ENCODE measurements at regions not wholly inside any gene's neighbourhood (a gene's known extent, or its start where the extent isn't known, plus 50 kb on each side); places are given as distances from the start of the nearest gene placed in this dataset.
"Not testable (repeated sequence)": the region's sequence is repeated elsewhere in the genome, so short reads cannot be mapped to it uniquely, and the experiment has no call there.

DNA sequence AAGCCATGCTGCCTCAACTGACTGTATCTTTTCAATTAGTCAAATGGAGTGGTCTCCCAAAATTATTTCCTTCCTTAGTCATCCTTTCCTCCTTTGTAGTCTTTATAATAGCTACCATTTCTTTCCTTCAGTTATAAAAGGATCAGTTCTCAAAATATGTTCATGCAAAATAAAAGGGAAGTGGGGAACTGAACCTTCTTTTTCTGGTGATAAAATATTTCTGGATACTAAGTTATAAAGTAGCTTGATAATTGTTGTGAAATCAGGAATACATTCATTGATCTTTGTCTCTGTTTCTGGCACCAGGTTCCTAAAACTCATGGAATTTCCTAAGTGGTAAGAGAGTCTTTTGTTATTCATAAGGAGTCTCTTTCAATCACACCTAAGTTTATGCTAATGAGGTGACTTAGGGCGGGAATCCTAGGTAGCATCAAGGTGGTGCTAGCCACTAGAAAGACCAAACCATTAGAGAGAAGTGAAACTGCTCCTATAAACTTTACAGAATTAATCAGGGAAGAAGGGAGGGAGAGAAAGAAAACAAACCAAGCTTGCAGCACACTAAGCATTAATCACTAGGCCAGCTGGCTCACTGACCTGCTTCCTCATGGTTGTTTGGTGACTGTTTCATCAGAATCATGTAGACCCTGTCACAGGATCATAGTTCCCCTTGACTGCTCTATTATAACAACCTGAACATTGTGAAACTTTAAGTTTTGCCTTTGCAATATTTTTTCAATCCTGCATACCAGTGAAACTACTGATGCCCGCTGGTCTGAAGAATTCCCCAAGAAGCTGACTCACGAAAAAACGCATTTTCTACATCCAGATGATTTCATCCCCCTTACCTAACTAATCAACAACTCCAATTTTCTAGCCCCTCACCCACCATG lies 161.6 kb upstream of the PTBP2 start:
- TF ChIP-seq, protein P1, sequence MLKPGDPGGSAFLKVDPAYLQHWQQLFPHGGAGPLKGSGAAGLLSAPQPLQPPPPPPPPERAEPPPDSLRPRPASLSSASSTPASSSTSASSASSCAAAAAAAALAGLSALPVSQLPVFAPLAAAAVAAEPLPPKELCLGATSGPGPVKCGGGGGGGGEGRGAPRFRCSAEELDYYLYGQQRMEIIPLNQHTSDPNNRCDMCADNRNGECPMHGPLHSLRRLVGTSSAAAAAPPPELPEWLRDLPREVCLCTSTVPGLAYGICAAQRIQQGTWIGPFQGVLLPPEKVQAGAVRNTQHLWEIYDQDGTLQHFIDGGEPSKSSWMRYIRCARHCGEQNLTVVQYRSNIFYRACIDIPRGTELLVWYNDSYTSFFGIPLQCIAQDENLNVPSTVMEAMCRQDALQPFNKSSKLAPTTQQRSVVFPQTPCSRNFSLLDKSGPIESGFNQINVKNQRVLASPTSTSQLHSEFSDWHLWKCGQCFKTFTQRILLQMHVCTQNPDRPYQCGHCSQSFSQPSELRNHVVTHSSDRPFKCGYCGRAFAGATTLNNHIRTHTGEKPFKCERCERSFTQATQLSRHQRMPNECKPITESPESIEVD (tag by site-specific recombination; IDR thresholded peaks at IDR 0.05): no peak
- TF ChIP-seq, protein P2, sequence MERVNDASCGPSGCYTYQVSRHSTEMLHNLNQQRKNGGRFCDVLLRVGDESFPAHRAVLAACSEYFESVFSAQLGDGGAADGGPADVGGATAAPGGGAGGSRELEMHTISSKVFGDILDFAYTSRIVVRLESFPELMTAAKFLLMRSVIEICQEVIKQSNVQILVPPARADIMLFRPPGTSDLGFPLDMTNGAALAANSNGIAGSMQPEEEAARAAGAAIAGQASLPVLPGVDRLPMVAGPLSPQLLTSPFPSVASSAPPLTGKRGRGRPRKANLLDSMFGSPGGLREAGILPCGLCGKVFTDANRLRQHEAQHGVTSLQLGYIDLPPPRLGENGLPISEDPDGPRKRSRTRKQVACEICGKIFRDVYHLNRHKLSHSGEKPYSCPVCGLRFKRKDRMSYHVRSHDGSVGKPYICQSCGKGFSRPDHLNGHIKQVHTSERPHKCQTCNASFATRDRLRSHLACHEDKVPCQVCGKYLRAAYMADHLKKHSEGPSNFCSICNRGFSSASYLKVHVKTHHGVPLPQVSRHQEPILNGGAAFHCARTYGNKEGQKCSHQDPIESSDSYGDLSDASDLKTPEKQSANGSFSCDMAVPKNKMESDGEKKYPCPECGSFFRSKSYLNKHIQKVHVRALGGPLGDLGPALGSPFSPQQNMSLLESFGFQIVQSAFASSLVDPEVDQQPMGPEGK (tag by site-specific recombination; IDR thresholded peaks at IDR 0.05): no peak
- TF ChIP-seq, protein P3, sequence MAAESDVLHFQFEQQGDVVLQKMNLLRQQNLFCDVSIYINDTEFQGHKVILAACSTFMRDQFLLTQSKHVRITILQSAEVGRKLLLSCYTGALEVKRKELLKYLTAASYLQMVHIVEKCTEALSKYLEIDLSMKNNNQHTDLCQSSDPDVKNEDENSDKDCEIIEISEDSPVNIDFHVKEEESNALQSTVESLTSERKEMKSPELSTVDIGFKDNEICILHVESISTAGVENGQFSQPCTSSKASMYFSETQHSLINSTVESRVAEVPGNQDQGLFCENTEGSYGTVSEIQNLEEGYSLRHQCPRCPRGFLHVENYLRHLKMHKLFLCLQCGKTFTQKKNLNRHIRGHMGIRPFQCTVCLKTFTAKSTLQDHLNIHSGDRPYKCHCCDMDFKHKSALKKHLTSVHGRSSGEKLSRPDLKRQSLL (tag by site-specific recombination; IDR thresholded peaks at IDR 0.05): no peak
- Histone ChIP-seq H3K36me3 (ENCODE audit: control insufficient read depth in 2 of 2, insufficient read depth in 1 of 2, low read length in 2 of 2) (no peaks in the 10 kb centered on the region), H3K9me3 (ENCODE audit: control insufficient read depth, insufficient read depth, low read depth, low read length) (no peaks in the 10 kb centered on the region), H3K27ac (ENCODE audit: extremely low read depth, low read depth, low read length) (no peak overlapping the region), H3K4me1 (ENCODE audit: control insufficient read depth, insufficient read depth, low read length) (no peaks in the 10 kb centered on the region), H3K4me3 (ENCODE audit: low read depth, low read length) (no peak overlapping the region)
- ChIA-PET CTCF (no interaction called here), POLR2A (no interaction called here)

DNA sequence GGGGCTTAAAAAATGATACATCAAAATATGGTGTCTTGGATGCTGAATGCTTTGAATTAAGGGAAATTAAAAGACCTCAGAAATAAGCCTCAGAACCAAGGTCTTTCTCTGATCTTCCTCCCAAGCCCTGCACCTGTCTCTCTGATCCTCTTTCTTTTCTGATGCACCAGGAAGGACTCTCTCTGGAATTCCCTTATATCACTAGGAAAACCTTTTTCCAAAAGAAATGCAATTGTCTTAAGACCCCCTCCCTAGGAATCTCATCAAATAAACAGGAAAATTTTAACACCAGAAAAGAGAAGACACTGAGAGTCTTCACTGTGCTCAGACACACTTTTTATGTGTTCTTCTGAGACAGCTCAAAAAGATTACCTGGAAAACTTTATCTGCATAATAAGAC lies 159.5 kb upstream of the PTBP2 start:
- TF ChIP-seq ZNF623 (tag by site-specific recombination; IDR thresholded peaks at IDR 0.05) (no peak), ZNF248 (tag by site-specific recombination; IDR thresholded peaks at IDR 0.05) (no peak), KLF16 (tag by site-specific recombination; IDR thresholded peaks at IDR 0.05) (no peak), TCF7L2 (IDR thresholded peaks at IDR 0.05; ENCODE audit: borderline replicate concordance, low read depth, low read length) (no peak), KLF7 (tag by site-specific recombination; IDR thresholded peaks at IDR 0.05; ENCODE audit: borderline replicate concordance) (no peak), TRIM28 (IDR thresholded peaks at IDR 0.05; ENCODE audit: borderline replicate concordance, low read length) (no peak), ZFP3 (tag by site-specific recombination; IDR thresholded peaks at IDR 0.05; ENCODE audit: low read depth) (no peak), FEZF1 (tag by site-specific recombination; IDR thresholded peaks at IDR 0.05) (no peak)
- TF ChIP-seq, protein P4, sequence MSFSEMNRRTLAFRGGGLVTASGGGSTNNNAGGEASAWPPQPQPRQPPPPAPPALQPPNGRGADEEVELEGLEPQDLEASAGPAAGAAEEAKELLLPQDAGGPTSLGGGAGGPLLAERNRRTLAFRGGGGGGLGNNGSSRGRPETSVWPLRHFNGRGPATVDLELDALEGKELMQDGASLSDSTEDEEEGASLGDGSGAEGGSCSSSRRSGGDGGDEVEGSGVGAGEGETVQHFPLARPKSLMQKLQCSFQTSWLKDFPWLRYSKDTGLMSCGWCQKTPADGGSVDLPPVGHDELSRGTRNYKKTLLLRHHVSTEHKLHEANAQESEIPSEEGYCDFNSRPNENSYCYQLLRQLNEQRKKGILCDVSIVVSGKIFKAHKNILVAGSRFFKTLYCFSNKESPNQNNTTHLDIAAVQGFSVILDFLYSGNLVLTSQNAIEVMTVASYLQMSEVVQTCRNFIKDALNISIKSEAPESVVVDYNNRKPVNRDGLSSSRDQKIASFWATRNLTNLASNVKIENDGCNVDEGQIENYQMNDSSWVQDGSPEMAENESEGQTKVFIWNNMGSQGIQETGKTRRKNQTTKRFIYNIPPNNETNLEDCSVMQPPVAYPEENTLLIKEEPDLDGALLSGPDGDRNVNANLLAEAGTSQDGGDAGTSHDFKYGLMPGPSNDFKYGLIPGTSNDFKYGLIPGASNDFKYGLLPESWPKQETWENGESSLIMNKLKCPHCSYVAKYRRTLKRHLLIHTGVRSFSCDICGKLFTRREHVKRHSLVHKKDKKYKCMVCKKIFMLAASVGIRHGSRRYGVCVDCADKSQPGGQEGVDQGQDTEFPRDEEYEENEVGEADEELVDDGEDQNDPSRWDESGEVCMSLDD (tag by site-specific recombination; IDR thresholded peaks at IDR 0.05): no peak
- no peak overlapping the region for H3K27ac ChIP-seq (ENCODE audit: extremely low read depth, low read depth, low read length)
- H3K9me3 ChIP-seq (ENCODE audit: control insufficient read depth, insufficient read depth, low read depth, low read length): no peaks in the 10 kb centered on the region
- POLR2A ChIA-PET: no interaction called here
- no peak overlapping the region for H3K4me3 ChIP-seq (ENCODE audit: low read depth, low read length)
- CTCF ChIA-PET: no interaction called here
- H3K4me1 ChIP-seq (ENCODE audit: control insufficient read depth, insufficient read depth, low read length): no peaks in the 10 kb centered on the region
- no peaks in the 10 kb centered on the region for H3K36me3 ChIP-seq (ENCODE audit: control insufficient read depth in 2 of 2, insufficient read depth in 1 of 2, low read length in 2 of 2)

DNA sequence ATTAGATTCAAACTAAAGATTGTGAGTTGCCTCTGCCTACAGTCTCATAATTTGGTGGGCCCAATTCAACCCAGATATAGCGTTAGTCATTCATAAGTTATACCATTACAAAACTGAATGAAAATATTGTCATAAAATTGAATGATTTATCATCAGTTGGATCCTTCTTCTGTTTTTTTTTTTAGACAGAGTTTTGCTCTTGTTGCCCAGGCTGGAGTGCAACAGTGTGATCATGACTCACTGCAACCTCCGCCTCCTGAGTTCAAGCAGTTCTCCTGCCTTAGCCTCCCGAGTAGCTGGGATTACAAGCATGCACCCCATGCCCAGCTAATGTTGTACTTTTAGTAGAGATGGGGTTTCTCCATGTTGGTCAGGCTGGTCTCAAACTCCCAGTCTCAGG lies 157.2 kb upstream of the PTBP2 start:
- CTCF ChIA-PET; H3K4me1 ChIP-seq (ENCODE audit: control insufficient read depth, insufficient read depth, low read length); H3K4me3 ChIP-seq (ENCODE audit: low read depth, low read length); H3K36me3 ChIP-seq (ENCODE audit: control insufficient read depth in 2 of 2, insufficient read depth in 1 of 2, low read length in 2 of 2); H3K27ac ChIP-seq (ENCODE audit: extremely low read depth, low read depth, low read length); H3K9me3 ChIP-seq (ENCODE audit: control insufficient read depth, insufficient read depth, low read depth, low read length): not testable (repeated sequence)
- POLR2A ChIA-PET: interaction anchor here (0.7 kb wide), 1 partner anchor 169 kb away, joined by 6 read pairs; no protein-coding TSS in a partner anchor

All from HEK293 (cell line).